T-helper 1 cell (primary cell): ENCODE measurements at regions not wholly inside any gene's neighbourhood (a gene's known extent, or its start where the extent isn't known, plus 50 kb on each side); places are given as distances from the start of the nearest gene placed in this dataset.

Experiments used
- DNase-seq, 5 donors: peaks; one replicate each; pipeline ENCODE4 v3.0.0-alpha.2; 2012 to 2020

- no peak for DNase-seq
Observed at GRCh38 chr18:24741321-24741720, 280.9 kb downstream of the HRH4 start.

DNA sequence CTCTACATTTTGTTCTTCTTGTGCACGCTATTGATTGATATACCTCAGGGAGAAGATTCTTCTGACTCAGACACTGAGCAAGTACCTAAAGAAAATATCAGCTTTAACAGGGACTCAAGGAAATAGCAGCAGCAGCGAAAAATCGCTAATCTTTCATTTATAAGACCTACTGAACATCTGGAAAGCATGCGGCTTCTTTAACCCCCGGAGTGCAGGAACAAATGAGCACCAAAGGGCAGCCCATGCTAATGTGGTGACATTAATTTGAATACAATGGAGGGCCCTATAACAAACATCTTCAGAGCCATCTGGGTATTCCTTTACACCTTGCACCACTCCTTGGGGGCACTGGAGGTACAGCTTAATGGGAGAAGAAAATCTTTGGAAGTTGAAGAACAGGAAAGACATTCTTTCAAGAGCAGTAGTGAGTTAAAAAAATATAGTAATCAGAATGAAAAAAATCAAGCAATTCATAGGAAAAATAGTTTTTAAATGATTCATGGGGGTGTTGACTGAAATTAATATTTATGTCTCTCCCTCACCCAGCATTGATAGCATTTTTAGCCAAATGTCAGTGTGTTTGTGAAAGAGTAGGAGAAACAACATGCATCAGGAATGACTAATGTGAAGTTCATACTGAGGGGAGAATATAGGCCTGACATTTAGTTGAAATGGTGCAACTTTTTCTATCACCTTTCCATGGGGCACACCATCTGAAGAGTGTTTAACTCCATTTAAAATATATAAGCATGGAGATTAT is 281.7 kb downstream of the HRH4 start:
- DNase-seq = no peak

DNA sequence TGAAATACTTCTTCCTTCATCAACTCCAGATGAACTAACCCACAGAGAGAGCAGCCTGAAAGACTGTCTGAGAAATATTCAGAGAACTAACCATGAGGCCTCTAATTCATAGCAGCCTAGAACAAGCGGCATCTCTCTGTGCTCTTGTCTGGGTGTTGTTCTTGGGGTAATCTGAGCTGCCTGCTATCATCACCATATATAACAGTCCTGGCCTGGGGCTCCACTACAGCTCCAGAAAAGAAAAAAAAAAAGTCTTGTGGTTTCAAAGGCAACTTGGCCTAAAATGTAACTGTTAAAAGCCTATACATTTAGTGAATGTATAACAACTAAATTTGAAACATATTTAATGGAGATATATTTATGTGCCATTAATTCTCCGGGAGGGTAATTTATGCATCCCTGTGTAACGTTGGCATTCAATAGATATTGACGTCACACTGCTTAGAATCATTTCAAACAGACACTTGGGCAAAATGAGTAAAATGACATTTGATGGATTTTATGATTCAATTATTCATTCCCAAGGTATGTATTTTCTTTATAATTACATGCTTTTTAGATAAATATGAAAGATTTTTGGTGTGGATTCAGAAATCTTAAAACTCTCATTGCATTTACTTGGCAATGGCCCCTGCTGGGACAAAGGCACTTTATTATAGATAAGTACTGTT is 294.3 kb downstream of the HRH4 start:
- no peak for DNase-seq

GRCh38 chr18:24756385-24756784 is 295.9 kb downstream of the HRH4 start:
- DNase-seq = no peak

- no peak for DNase-seq
Observed at GRCh38 chr18:24757134-24757533, 296.7 kb downstream of the HRH4 start.

DNA sequence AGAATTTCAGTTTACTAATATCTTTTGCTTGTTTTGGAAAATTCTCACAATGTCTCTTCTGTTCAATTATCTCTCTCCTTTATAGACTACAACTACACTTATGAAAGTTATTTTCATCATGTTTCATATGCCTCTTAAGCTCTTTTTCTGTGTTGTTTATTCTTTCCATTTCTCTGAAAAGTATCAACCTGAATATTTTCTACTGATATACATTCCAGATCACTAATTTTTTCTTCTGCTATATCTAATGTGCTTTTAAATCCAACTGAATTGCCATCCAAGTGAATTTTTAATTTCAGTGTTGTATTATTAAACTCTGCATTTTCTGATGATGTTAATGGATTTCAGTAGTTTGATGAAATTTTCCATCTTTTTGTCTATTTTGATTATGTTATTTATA is 301.3 kb downstream of the HRH4 start:
- DNase-seq = no peak

- no peak for DNase-seq
Observed at GRCh38 chr18:24762511-24762910, 302.1 kb downstream of the HRH4 start.

GRCh38 chr18:24763765-24764513 is 303.5 kb downstream of the HRH4 start:
- no peak for DNase-seq

DNA sequence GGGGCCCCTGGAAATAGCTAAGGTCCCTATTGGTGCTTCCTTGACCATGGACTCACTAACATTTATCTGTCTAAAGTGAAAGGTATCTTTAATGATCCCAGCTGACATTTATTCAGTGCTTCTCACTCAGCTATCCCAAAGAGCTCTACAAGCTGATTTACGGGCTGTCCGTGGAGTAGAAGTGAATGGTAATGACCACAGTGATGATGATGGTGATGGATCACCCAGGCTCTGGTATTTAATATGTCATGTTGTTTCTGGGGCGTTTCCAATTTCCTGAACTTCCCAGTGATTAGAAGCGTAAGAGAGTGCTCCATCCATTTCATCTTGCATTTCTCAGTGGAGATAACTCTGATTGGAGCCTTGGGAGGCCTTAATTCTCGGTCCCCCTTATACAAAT is 304.3 kb downstream of the HRH4 start:
- no peak for DNase-seq

- no peak for DNase-seq
Observed at GRCh38 chr18:24766376-24766775, 305.9 kb downstream of the HRH4 start.

DNA sequence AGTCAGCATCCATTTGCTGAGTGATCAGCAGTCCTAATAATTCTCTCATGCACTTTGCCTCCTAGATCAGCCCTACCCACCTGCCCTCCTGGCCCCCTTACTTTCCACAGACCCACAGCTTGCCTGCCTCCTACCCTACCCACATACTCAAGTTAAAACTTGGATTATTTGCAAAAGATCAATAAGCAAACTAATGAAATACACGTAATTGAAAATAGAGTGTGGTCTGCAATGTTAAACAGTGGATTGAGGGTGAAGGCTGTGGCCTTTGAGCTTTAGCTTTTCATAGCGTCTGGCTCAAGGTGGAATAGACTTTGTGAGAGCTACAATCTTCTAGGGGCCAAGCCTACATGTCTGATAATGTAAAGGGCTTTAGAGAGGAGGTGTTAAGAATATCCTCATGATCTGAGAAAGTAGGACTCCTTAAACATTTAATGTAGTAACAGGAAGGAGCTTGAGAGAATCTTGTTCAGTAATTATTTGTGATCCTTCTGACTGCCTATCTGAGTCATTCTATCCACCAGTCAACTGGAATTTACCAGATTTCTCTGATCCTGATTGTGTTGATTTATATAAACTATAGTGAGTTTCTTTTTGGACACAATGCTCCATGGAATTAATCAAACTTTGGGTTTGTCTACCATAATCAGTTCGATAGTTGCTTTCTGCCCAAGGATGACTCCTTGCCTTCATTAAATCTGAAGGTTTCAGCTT is 310.0 kb downstream of the HRH4 start:
- no peak for DNase-seq

- no peak for DNase-seq
Observed at GRCh38 chr18:24771300-24771699, 310.9 kb downstream of the HRH4 start.

DNA sequence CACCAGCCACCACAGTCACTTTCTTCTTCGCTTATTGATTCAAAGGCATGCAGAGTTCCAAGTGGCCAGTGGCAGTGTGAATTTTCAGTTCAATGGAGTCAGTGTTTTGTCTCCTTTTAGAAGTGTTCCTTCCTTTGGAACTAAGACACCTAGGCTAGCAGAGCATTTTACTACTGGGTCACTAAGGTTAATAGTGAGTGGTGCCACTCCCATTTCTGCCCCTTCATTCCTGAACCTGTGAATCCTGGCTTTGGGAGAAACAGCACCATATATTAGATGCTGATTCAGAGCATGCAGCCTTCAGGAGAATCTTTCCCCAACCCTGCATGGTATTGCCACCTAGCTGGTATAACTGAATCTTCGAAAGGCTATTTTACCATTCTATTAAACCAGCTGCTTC is 312.7 kb downstream of the HRH4 start:
- DNase-seq = no peak

GRCh38 chr18:24776019-24776418 is 315.6 kb downstream of the HRH4 start:
- no peak for DNase-seq

DNA sequence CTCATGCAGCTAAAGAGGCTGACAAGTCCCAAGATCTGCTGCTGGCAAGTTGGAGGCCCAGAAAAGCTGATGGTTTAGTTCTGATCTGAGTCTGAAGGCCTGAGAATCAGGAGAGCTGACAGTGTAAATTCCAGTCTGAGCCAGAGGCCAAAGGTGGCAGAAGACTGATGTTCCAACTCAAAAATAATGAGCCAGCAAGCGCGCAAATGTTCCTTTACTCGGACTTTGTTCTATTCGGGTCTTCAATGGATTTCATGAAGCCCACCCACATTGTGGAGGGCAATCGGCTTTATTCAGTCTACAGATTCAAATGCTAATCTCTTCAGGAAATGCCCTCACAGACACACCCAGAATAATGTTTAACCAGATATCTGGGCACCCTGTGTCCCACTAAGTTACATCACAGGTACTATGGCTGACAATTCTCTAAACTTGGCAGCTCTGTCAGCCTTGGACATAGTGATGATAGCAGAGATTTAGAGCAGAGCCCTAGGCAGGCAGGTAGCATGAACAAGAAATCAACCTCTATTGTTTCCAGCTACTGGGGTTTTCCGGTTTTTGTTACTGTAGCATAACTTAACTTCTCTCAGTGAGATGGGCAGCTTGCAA is 318.5 kb downstream of the HRH4 start:
- DNase-seq = no peak

GRCh38 chr18:24782566-24782965 is 322.1 kb downstream of the HRH4 start:
- no peak for DNase-seq

GRCh38 chr18:24785019-24785418 is 324.6 kb downstream of the HRH4 start:
- DNase-seq = no peak

DNA sequence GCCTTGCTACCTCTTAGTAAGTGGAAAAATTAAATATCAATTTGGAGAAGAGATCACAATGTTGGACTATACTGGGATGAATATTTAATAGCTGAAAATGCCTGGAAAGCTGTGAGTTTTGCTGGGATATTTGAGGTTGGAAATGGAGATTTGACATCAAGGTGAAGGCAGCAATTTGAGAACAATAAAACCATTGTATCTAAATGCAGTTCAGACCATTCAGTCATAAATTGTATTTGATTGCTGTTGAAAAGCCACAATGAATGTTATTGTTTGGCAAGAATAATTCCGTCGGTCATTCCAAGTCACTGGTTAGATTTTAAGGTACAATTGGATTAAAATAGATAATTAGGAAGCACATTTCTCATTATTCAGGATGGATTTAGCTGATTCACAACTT is 325.6 kb downstream of the HRH4 start:
- DNase-seq = no peak

GRCh38 chr18:24790347-24790746 is 329.9 kb downstream of the HRH4 start:
- DNase-seq = no peak

- no peak for DNase-seq
Observed at GRCh38 chr18:24791751-24792545, 331.5 kb downstream of the HRH4 start.

- DNase-seq = no peak
Observed at GRCh38 chr18:24793742-24794141, 333.3 kb downstream of the HRH4 start.

DNA sequence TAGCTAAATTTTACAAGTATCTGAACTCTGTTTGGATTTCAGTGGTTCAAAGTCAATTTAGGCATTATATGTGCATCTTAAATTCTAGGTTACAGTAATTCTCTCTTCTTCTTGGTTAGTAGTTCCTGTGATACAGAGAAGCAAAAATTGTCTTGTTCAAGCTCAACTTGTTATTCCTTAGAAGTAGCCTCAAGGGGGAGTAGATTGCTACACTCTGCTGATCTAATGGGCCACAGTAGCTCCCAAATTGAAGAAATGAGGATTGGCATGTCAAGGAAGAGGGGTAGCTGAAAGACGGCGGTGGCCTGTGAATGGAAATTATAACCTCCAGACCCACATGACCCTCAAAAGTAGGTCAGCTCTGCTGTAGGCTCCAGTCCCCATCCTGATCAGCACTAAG is 334.7 kb downstream of the HRH4 start:
- no peak for DNase-seq
